HCT116 (cell line): ENCODE measurements at regions not wholly inside any gene's neighbourhood (a gene's known extent, or its start where the extent isn't known, plus 50 kb on each side); places are given as distances from the start of the nearest gene placed in this dataset.

ENCODE experiments used
- ATAC-seq: fragments of 200-7000 bp; cut with Tn5 transposase; 2 replicates; pipeline ENCODE4 v1.9.1; 2020; ENCODE audit warnings: mild to moderate bottlenecking, moderate library complexity
- BruUV-seq: library from RNA; stranded (reverse); fragments of 400-500 nt; replicated peaks from 2 replicates; lab custom pipeline; 2021; lab: Mats Ljungman, UMichigan
- CTCF ChIA-PET: fragments of 300-600 bp; sonication (Branson Sonifier 250); formaldehyde crosslinking; loops from one replicate; lab custom pipeline; 2021; ENCODE audit warnings: antibody characterized with exemption; lab: Charles Lee
- POLR2A ChIA-PET: fragments of 300-600, 350-600 bp; sonication (Branson Sonifier 250); formaldehyde crosslinking; loops from one replicate; lab custom pipeline; 2021; ENCODE audit warnings: antibody characterized with exemption; lab: Charles Lee
- RAD21 ChIA-PET, 2 experiments: fragments of 300-600 bp; sonication (Branson Sonifier 250); formaldehyde crosslinking; loops; one replicate each; lab custom pipeline; 2023; ENCODE audit warnings: low total read pairs in 2 of 2; ENCODE audit not compliant: uncharacterized antibody in 2 of 2, unreplicated experiment in 2 of 2, low non-redundant PET in 1 of 2; lab: Charles Lee
- DNase-seq: peaks from one replicate; pipeline ENCODE4 v3.0.0-alpha.2; 2010; ENCODE audit warnings: low read depth, low spot score
- H2AFZ ChIP-seq: fragments of 200-600 bp; shearing (Covaris generic), sonication (generic); 2 replicates; pipeline ENCODE4 v1.6.1; 2017; ENCODE audit warnings: low read depth, mixed run types, mixed read lengths, antibody characterized with exemption, low read length; ENCODE audit not compliant: poor library complexity, severe bottlenecking
- H3K27ac ChIP-seq: 2 replicates; pipeline ENCODE4 v1.5.1; 2012; ENCODE audit warnings: low read depth, low read length
- H3K27me3 ChIP-seq: fragments of 200-600 bp; sonication (generic); 2 replicates; pipeline ENCODE4 v1.6.1; 2016; ENCODE audit warnings: mixed run types, low read length, mixed read lengths; ENCODE audit not compliant: insufficient read depth
- H3K36me3 ChIP-seq, 2 experiments: fragments of 200-500 bp in 1 of 2; fragments of 200-600 bp in 1 of 2; sonication (Bioruptor generic) in 1 of 2; sonication (generic) in 1 of 2; 2 replicates each; pipeline versions ENCODE4 v1.5.1 to v1.6.1; 2014 to 2016; ENCODE audit warnings: low read length in 2 of 2, inconsistent platforms in 1 of 2, mixed read lengths in 1 of 2, mixed run types in 1 of 2; ENCODE audit not compliant: insufficient read depth in 2 of 2, control insufficient read depth in 1 of 2
- H3K4me1 ChIP-seq, 2 experiments: fragments of 200-600 bp in 1 of 2; sonication (generic) in 1 of 2; 2 replicates each; pipeline versions ENCODE4 v1.5.1 to v1.6.1; 2012 to 2017; ENCODE audit warnings: low read length in 2 of 2, inconsistent platforms in 1 of 2, mild to moderate bottlenecking in 1 of 2, mixed read lengths in 1 of 2, mixed run types in 1 of 2, moderate library complexity in 1 of 2; ENCODE audit not compliant: insufficient read depth in 2 of 2, control insufficient read depth in 1 of 2
- H3K4me2 ChIP-seq: fragments of 200-600 bp; sonication (generic); 2 replicates; pipeline ENCODE4 v1.6.1; 2017; ENCODE audit warnings: mixed run types, low read length, mixed read lengths
- H3K4me3 ChIP-seq, 2 experiments: fragments of 200-600 bp in 1 of 2; sonication (generic) in 1 of 2; replicated peaks in 1 of 2; 2 replicates each; pipeline ENCODE4 v1.5.1; 2011 to 2016; ENCODE audit warnings: low read length in 2 of 2, control low read depth in 1 of 2, low read depth in 1 of 2, mild to moderate bottlenecking in 1 of 2, mixed read lengths in 1 of 2, mixed run types in 1 of 2
- H3K79me2 ChIP-seq: fragments of 200-600 bp; sonication (generic); 2 replicates; pipeline ENCODE4 v1.6.1; 2017; ENCODE audit warnings: mild to moderate bottlenecking, mixed run types, low read length, moderate library complexity, mixed read lengths; ENCODE audit not compliant: insufficient read depth
- H3K9ac ChIP-seq: fragments of 200-600 bp; sonication (generic); 2 replicates; pipeline ENCODE4 v1.6.1; 2016; ENCODE audit warnings: low read length, mixed read lengths
- H3K9me2 ChIP-seq: fragments of 200-600 bp; sonication (generic), shearing (Covaris generic); 2 replicates; pipeline ENCODE4 v1.6.1; 2017; ENCODE audit warnings: mixed run types, mild to moderate bottlenecking, moderate library complexity; ENCODE audit not compliant: insufficient read depth
- H3K9me3 ChIP-seq, 2 experiments: fragments of 200-500 bp in 1 of 2; fragments of 200-600 bp in 1 of 2; sonication (Bioruptor generic) in 1 of 2; sonication (generic) in 1 of 2; 2 replicates each; pipeline ENCODE4 v1.6.1; 2014 to 2017; ENCODE audit warnings: low read length in 2 of 2, mixed read lengths in 2 of 2, inconsistent platforms in 1 of 2, low read depth in 1 of 2, mild to moderate bottlenecking in 1 of 2, mixed run types in 1 of 2, moderate library complexity in 1 of 2; ENCODE audit not compliant: control insufficient read depth in 1 of 2, insufficient read depth in 1 of 2
- H4K20me1 ChIP-seq: fragments of 200-600 bp; sonication (generic), shearing (Covaris generic); 2 replicates; pipeline ENCODE4 v1.6.1; 2017; ENCODE audit warnings: mixed run types, mild to moderate bottlenecking, moderate library complexity; ENCODE audit not compliant: insufficient read depth
- CEBPB ChIP-seq: IDR thresholded peaks from 2 replicates; pipeline ENCODE4 v1.6.1; 2012; ENCODE audit warnings: low read depth
- EGR1 ChIP-seq: IDR thresholded peaks from 2 replicates; pipeline ENCODE4 v1.6.1; 2012; ENCODE audit warnings: low read depth
- EZH2 ChIP-seq: fragments of 200-600 bp; sonication (generic); IDR thresholded peaks from 2 replicates; pipeline ENCODE4 v1.6.1; 2017; ENCODE audit warnings: antibody characterized with exemption, mixed run types
- JUND ChIP-seq: IDR thresholded peaks from 2 replicates; pipeline ENCODE4 v1.6.1; 2012
- POLR2A ChIP-seq: IDR thresholded peaks from 2 replicates; pipeline ENCODE4 v1.7.0; 2011; ENCODE audit warnings: borderline replicate concordance; ENCODE audit not compliant: insufficient read depth, insufficient read length; ENCODE audit errors: extremely low read depth
- RAD21 ChIP-seq: IDR thresholded peaks from 2 replicates; pipeline ENCODE4 v1.6.1; 2012; ENCODE audit warnings: low read depth, mild to moderate bottlenecking
- SIN3A ChIP-seq: IDR thresholded peaks from 2 replicates; pipeline ENCODE4 v1.6.1; 2012; ENCODE audit warnings: low read depth
- intact Hi-C: fragments of 100-400 bp; cut with micrococcal nuclease; formaldehyde crosslinking; loops from 2 replicates; pipeline ENCODE4 v1.10.0; 2022
- TF ChIP-seq, protein P1 (sequence below), 3 experiments: fragments of 200-600 bp in 1 of 3; sonication (generic) in 1 of 3; IDR thresholded peaks in 2 of 3; conservative IDR thresholded peaks in 1 of 3; 2 replicates each; pipeline ENCODE4 v1.5.1; 2012 to 2017; ENCODE audit warnings: low read depth in 2 of 3, low read length in 2 of 3, antibody characterized with exemption in 1 of 3, borderline replicate concordance in 1 of 3, control low read depth in 1 of 3, mild to moderate bottlenecking in 1 of 3, mixed read lengths in 1 of 3, mixed run types in 1 of 3, moderate library complexity in 1 of 3; ENCODE audit not compliant: insufficient read depth in 1 of 3
- TF ChIP-seq, protein P2 (sequence below): IDR thresholded peaks from 2 replicates; pipeline ENCODE4 v1.6.1; 2012

DNA sequence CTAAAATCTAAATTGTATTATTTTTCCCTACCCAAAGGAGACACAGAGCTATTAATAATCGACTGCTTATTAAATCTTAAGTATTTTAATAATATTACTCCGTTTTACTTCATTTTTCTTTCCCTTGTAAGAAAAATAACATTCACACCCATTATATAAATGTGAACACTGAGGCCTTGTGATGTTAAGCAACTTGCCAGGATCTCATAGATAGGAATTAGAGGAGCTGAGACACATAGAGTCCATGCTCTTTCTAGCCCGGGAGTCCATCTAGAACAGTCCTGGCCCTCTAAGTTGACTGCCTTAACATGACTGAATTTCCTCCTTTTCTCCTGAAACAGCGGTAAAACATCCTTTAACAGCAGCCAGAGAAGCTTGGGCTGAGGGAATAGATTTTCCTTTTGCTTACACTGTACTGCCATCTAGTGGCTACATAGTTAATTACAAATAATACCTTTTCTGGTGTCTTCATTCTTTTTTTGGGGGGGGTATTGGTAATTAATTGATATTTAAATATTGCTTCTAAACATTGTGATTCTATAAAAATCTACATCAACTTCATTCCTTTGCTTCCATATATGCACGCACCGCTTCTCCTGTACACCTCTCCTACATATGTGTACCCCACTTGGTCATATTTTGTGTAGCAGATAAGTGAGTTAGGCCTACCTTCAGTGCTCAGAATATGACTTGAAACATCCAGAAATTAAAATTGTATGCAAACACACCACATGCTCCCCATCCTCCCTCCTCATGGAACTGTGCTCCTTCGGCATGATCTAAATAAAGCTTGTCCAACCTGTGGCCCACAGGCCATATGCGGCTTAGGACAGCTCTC is 125.8 kb upstream of the HNMT start:
- CTCF ChIA-PET = interaction anchor here (0.6 kb wide), 3 partner anchors 371 to 1316 kb away, joined by 3 read pairs; no protein-coding TSS in a partner anchor
- no peaks in the 10 kb centered on the region for H3K79me2 ChIP-seq
- no peaks in the 10 kb centered on the region for H3K9me2 ChIP-seq
- no peaks in the 10 kb centered on the region for H3K4me1 ChIP-seq
- DNase-seq = peak; percentile 29
- no TSS peak for BruUV-seq
- H3K27me3 ChIP-seq = peaks cover 3% of the 10 kb centered on the region; the same call in 1 of the 2 replicates
- no peaks in the 10 kb centered on the region for H4K20me1 ChIP-seq
- no peak overlapping the region for H3K4me2 ChIP-seq
- POLR2A ChIA-PET = no interaction called here
- ATAC-seq = peak; percentile 70
- RAD21 ChIA-PET = interaction anchor here in 1 of 2 experiments (0.6 kb wide), 1 partner anchor 1405 kb away, joined by 3 read pairs; no protein-coding TSS in a partner anchor
- no peak overlapping the region for H3K9ac ChIP-seq
- no peaks in the 10 kb centered on the region for H3K36me3 ChIP-seq
- H3K27ac ChIP-seq = no peak overlapping the region
- no peaks in the 10 kb centered on the region for H3K9me3 ChIP-seq
- no peak overlapping the region for H3K4me3 ChIP-seq
- no peak overlapping the region for H2AFZ ChIP-seq
- intact Hi-C loops = loop anchor here (1.0 to 10.0 kb wide), 4 partner anchors 370 to 1921 kb away; no protein-coding TSS in a partner anchor
- TF ChIP-seq, protein P1, sequence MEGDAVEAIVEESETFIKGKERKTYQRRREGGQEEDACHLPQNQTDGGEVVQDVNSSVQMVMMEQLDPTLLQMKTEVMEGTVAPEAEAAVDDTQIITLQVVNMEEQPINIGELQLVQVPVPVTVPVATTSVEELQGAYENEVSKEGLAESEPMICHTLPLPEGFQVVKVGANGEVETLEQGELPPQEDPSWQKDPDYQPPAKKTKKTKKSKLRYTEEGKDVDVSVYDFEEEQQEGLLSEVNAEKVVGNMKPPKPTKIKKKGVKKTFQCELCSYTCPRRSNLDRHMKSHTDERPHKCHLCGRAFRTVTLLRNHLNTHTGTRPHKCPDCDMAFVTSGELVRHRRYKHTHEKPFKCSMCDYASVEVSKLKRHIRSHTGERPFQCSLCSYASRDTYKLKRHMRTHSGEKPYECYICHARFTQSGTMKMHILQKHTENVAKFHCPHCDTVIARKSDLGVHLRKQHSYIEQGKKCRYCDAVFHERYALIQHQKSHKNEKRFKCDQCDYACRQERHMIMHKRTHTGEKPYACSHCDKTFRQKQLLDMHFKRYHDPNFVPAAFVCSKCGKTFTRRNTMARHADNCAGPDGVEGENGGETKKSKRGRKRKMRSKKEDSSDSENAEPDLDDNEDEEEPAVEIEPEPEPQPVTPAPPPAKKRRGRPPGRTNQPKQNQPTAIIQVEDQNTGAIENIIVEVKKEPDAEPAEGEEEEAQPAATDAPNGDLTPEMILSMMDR (IDR thresholded peaks at IDR 0.05 in 2 of 3, conservative IDR thresholded peaks at IDR 0.05 in 1 of 3; ENCODE audit: borderline replicate concordance in 1 of 3, insufficient read depth in 1 of 3, low read depth in 2 of 3, low read length in 2 of 3) = peak; percentile 28 to 74 (median 51); a peak in 4 of 6 replicates
- TF ChIP-seq SIN3A (no peak), RAD21 (peak; percentile 80), EGR1 (no peak), POLR2A (no peak)
- TF ChIP-seq, all 23 proteins: peak for 2

DNA sequence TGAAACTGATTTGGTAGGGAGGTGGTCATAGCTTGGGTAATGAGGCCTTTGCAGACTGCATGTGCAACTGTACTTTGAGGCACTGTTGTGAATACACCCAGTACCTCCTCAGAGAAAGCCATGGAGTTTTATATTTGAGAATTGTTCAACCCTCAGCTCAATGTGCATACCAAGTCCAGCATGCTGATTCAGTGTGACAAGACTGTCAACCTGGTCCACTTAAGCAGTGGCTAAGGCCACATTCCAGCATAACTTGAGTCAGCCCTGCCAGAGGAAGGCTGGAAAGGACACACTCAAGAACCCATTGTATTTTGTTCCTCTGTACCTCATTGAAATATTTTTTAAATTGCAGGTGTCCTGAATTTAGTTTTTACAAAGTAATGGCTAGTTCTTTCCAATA is 121.8 kb upstream of the HNMT start:
- Histone ChIP-seq H3K4me3 (no peak overlapping the region), H3K4me1 (no peaks in the 10 kb centered on the region), H2AFZ (no peak overlapping the region), H3K27ac (no peak overlapping the region), H3K4me2 (no peak overlapping the region), H3K9ac (no peak overlapping the region)
- no peak for DNase-seq
- ATAC-seq = no peak
- TF ChIP-seq, protein P1 (IDR thresholded peaks at IDR 0.05 in 2 of 3, conservative IDR thresholded peaks at IDR 0.05 in 1 of 3; ENCODE audit: borderline replicate concordance in 1 of 3, insufficient read depth in 1 of 3, low read depth in 2 of 3, low read length in 2 of 3) = no peak
- TF ChIP-seq, protein P2, sequence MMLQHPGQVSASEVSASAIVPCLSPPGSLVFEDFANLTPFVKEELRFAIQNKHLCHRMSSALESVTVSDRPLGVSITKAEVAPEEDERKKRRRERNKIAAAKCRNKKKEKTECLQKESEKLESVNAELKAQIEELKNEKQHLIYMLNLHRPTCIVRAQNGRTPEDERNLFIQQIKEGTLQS = no peak
- TF ChIP-seq CEBPB (no peak), EZH2 (no peak), RAD21 (no peak), JUND (no peak)
- TF ChIP-seq, all 23 proteins: peak for 0
- H4K20me1 ChIP-seq = no peaks in the 10 kb centered on the region
- H3K36me3 ChIP-seq = no peaks in the 10 kb centered on the region
- H3K9me3 ChIP-seq = 0 out of 4 replicates have a peak, but pooled peaks cover 0 to 4% of the 10 kb centered on the region in 2 experiments
- CTCF ChIA-PET = no interaction called here
- H3K79me2 ChIP-seq = no peaks in the 10 kb centered on the region
- RAD21 ChIA-PET = no interaction called here
- no peaks in the 10 kb centered on the region for H3K27me3 ChIP-seq
- no TSS peak for BruUV-seq
- H3K9me2 ChIP-seq = no peaks in the 10 kb centered on the region
- POLR2A ChIA-PET = no interaction called here
- intact Hi-C loops = no loop called here
